GM12872 (cell line): ENCODE measurements at regions not wholly inside any gene's neighbourhood (a gene's known extent, or its start where the extent isn't known, plus 50 kb on each side); places are given as distances from the start of the nearest gene placed in this dataset.

ENCODE experiments used
- CTCF ChIP-seq: IDR thresholded peaks from 3 replicates; pipeline ENCODE4 v1.5.1; 2011; ENCODE audit warnings: low read depth, mild to moderate bottlenecking, low read length, moderate library complexity; ENCODE audit not compliant: insufficient read depth

- no peak for TF ChIP-seq CTCF
These were observed 171.8 kb upstream of the FGF16 start for GRCh38 chrX:77275392-77275791.

DNA sequence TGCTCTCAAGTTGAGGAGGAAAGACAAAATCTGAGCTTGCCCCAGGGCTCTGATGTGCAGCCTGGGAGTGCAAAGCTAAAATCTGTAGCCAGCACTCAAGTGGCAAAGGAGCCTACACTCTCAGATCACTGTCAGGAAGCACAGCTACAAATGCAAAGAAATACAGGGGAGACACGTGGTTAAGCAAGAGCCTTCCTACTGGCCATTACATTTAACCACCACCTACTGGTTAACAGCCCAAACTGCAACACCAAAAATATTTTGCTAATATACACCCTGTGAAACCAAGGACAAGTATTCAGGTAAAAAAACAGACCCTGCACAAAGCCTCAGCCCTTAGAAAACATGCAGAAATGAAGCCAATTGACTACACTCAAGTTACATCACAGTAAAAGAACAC lies 170.4 kb upstream of the FGF16 start:
- TF ChIP-seq CTCF = no peak

GRCh38 chrX:77277911-77278310 lies 169.3 kb upstream of the FGF16 start:
- no peak for TF ChIP-seq CTCF

GRCh38 chrX:77293331-77293995 lies 153.7 kb upstream of the FGF16 start:
- no peak for TF ChIP-seq CTCF

DNA sequence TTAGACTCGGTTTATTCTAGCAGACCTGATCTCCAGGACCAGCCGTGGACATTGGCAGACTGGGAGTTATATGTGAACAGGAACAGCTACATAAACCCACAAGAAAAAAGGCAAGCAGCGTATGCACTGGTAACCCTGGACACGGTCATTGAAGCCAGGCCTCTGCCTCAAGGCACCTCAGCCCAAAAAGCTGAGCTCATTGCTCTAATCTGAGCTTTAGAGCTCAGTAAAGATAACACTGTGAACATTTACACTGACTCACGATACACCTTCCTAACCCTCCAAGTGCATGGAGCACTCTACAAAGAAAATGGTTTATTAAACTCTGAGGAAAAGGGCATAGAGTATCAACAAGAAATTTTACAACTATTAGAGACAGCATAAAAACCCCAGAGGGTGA lies 148.9 kb upstream of the FGF16 start:
- no peak for TF ChIP-seq CTCF

GRCh38 chrX:77298790-77299189 lies 148.4 kb upstream of the FGF16 start:
- TF ChIP-seq CTCF = no peak

DNA sequence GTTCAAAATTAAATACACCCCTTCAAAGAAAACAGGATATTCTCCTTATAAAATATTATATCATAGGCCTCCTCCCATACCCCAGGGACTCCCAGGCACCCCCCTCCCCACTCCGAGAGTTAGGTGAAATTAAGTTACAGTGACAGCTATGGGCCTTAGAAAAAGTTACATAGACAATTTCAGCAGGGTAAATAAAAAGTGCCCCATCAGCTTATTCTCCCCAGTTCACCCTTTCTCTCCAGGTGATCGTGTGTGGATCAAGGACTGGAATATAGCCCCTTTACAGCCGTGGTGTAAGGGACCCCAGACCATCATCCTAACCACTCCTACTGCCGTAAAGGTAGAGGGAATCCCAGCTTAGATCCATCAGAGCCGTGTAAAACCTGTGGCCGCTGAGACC lies 147.6 kb upstream of the FGF16 start:
- TF ChIP-seq CTCF = no peak
